Psoas muscle (tissue), 7 donors: ENCODE measurements at regions not wholly inside any gene's neighbourhood (a gene's known extent, or its start where the extent isn't known, plus 50 kb on each side); places are given as distances from the start of the nearest gene placed in this dataset.

Experiments used
- ATAC-seq, 4 donors: fragments of 200-7000 bp; cut with Tn5 transposase; one replicate each; pipeline ENCODE4 v1.9.1; 2020; ENCODE audit warnings: moderate library complexity in 3 of 4, mild to moderate bottlenecking in 2 of 4
- DNase-seq, 2 donors: peaks; one replicate each; pipeline ENCODE4 v3.0.0-alpha.2; 2020
- H3K27ac ChIP-seq: fragments of 200-600 bp; one replicate; pipeline ENCODE4 v1.8.0; 2022
- H3K27me3 ChIP-seq, 3 donors: fragments of 200-600 bp in 1 of 3; one replicate each; pipeline versions ENCODE4 v1.6.1 to v1.8.0; 2013 to 2022; ENCODE audit warnings: low read length in 2 of 3, mild to moderate bottlenecking in 2 of 3, moderate library complexity in 1 of 3; ENCODE audit not compliant: insufficient read depth in 3 of 3
- H3K36me3 ChIP-seq, 2 donors: fragments of 200-600 bp in 1 of 2; one replicate each; pipeline versions ENCODE4 v1.6.1 to v1.8.0; 2013 to 2022; ENCODE audit warnings: low read depth in 1 of 2, mild to moderate bottlenecking in 1 of 2, moderate library complexity in 1 of 2; ENCODE audit not compliant: insufficient read depth in 1 of 2
- H3K4me1 ChIP-seq: fragments of 200-600 bp; one replicate; pipeline ENCODE4 v1.8.0; 2022
- H3K4me3 ChIP-seq: fragments of 200-600 bp; one replicate; pipeline ENCODE4 v1.8.0; 2022; ENCODE audit warnings: mild to moderate bottlenecking
- H3K9me3 ChIP-seq: fragments of 200-600 bp; one replicate; pipeline ENCODE4 v1.8.0; 2022
- CTCF ChIP-seq: fragments of 200-600 bp; IDR thresholded peaks from one replicate; pipeline ENCODE4 v1.8.0; 2022; ENCODE audit warnings: antibody characterized with exemption
- WGBS, 3 donors: extraction: QIAGEN DNeasy Blood & Tissue Kit; methylation state at CpG; one replicate each; pipeline versions ENCODE4 v1.1.6 to v1.1.7; 2013; 5-methylcytosine and 5-hydroxymethylcytosine counted together
- intact Hi-C, 2 donors: fragments of 100-400 bp; cut with DNase I; formaldehyde crosslinking; loops; one replicate each; pipeline versions ENCODE4 v1.11.0 to v1.14.2; 2022
- donor health status: healthy with polysubstance abuse.
- donor health status: DM: no; HTN: no; CAD: no; lungs with moderate emphysema.
- donor health status: Bipolar disorder and iron deficiency.
- donor health status: healthy.
- donor health status: DM: yes; HTN: yes; CAD: no.
- donor health status: DM: no; HTN: no; CAD: no.
- donor health status: DM: yes; HTN: yes; CAD: no.

- DNase-seq (no peak), ATAC-seq (no peak)
- H3K4me1 ChIP-seq = no peaks in the 10 kb centered on the region
- 73 to 82% (median 79%) methylated on average over 7 of the region's 7 CpGs for WGBS, 3 donors
- H3K4me3 ChIP-seq = no peak overlapping the region
- peaks cover 0 to 5% (median 0%) of the 10 kb centered on the region in 3 donors for H3K27me3 ChIP-seq
- intact Hi-C loops = no loop called here
- TF ChIP-seq CTCF = no peak
- no peaks in the 10 kb centered on the region for H3K36me3 ChIP-seq
- H3K27ac ChIP-seq = no peak overlapping the region
- H3K9me3 ChIP-seq = peaks cover 6% of the 10 kb centered on the region
Observed at GRCh38 chrX:40908026-40908425, 172.7 kb upstream of the MED14 start.

GRCh38 chrX:40908857-40909475 lies 173.6 kb upstream of the MED14 start:
- no peak for TF ChIP-seq CTCF
- DNase-seq (no peak), ATAC-seq (no peak)
- intact Hi-C loops = no loop called here
- Histone ChIP-seq H3K9me3 (peaks cover under 1% of the 10 kb centered on the region), H3K4me1 (no peaks in the 10 kb centered on the region), H3K27me3 (peaks cover 0 to 5% (median 0%) of the 10 kb centered on the region in 3 donors), H3K27ac (no peak overlapping the region), H3K36me3 (no peaks in the 10 kb centered on the region), H3K4me3 (no peak overlapping the region)

- Histone ChIP-seq H3K27me3 (peaks cover 0 to 12% (median 0%) of the 10 kb centered on the region in 3 donors), H3K36me3 (no peaks in the 10 kb centered on the region), H3K27ac (no peak overlapping the region), H3K4me3 (no peak overlapping the region), H3K4me1 (no peaks in the 10 kb centered on the region), H3K9me3 (no peaks in the 10 kb centered on the region)
- TF ChIP-seq CTCF = no peak
- 70 to 76% (median 75%) methylated on average over 3 to 4 of the region's 4 CpGs for WGBS, 3 donors
- no peak for ATAC-seq
- no peak for DNase-seq
- intact Hi-C loops = no loop called here
Observed at GRCh38 chrX:40912166-40912565, 173.1 kb upstream of the USP9X start.

- no peaks in the 10 kb centered on the region for H3K9me3 ChIP-seq
- DNase-seq (no peak), ATAC-seq (no peak)
- H3K4me1 ChIP-seq = no peaks in the 10 kb centered on the region
- no peak for TF ChIP-seq CTCF
- H3K27me3 ChIP-seq = peaks cover 0 to 12% (median 0%) of the 10 kb centered on the region in 3 donors
- 51 to 64% (median 55%) methylated on average over 4 of the region's 4 CpGs for WGBS, 3 donors
- H3K4me3 ChIP-seq = no peak overlapping the region
- H3K36me3 ChIP-seq = no peaks in the 10 kb centered on the region
- intact Hi-C loops = no loop called here
- H3K27ac ChIP-seq = no peak overlapping the region
Observed at GRCh38 chrX:40912576-40912975, 172.7 kb upstream of the USP9X start.

- Histone ChIP-seq H3K27ac (no peak overlapping the region), H3K36me3 (no peaks in the 10 kb centered on the region), H3K27me3 (peaks cover 0 to 7% (median 0%) of the 10 kb centered on the region in 3 donors), H3K9me3 (peaks cover 23% of the 10 kb centered on the region), H3K4me3 (no peak overlapping the region), H3K4me1 (no peaks in the 10 kb centered on the region)
- intact Hi-C loops = no loop called here
- no peak for ATAC-seq
- DNase-seq = no peak
- TF ChIP-seq CTCF = no peak
- WGBS, 3 donors = 87 to 94% (median 92%) methylated on average over 4 of the region's 4 CpGs
Observed at GRCh38 chrX:40920351-40920750, 164.9 kb upstream of the USP9X start.
